ENCODE measurements at regions not wholly inside any gene's neighbourhood (a gene's known extent, or its start where the extent isn't known, plus 50 kb on each side); places are given as distances from the start of the nearest gene placed in this dataset.

DNA sequence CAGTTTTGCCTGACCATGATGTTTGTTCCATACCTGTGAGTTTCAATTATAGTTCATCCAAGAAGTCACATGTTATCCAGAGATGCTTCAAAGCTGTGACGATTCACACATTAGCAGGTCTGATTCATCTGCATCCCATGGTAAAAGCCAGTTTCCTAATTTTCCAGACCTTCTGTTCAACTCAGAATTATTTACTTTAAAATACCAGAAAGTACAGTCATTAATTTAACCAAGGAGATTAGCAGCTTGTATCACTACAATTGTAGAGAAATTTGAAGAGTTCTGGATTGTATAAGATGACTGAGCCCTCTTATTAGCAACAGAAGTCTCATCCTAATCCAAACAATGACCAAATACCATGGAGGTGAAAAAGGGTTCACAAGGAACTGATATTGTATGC is 76.1 kb upstream of the THBS1 start:
- TF ChIP-seq POLR2A (IDR thresholded peaks at IDR 0.05; ENCODE audit: control extremely low read depth in 1 of 2, low read depth in 2 of 2, low read length in 2 of 2) (no peak), EZH2 (IDR thresholded peaks at IDR 0.05; ENCODE audit: low read depth, low read length, severe bottlenecking) (no peak), EP300 (IDR thresholded peaks at IDR 0.05; ENCODE audit: borderline replicate concordance in 1 of 2, low read depth in 2 of 2, low read length in 2 of 2) (no peak), SIN3A (conservative IDR thresholded peaks at IDR 0.05 in 1 of 2, IDR thresholded peaks at IDR 0.05 in 1 of 2; ENCODE audit: low read depth in 1 of 2, low read length in 2 of 2) (no peak), PHF8 (conservative IDR thresholded peaks at IDR 0.05; ENCODE audit: low read depth, low read length) (no peak), JUN (IDR thresholded peaks at IDR 0.05; ENCODE audit: low read depth, low read length) (no peak), RAD21 (IDR thresholded peaks at IDR 0.05 in 1 of 2, conservative IDR thresholded peaks at IDR 0.05 in 1 of 2; ENCODE audit: low read depth in 2 of 2, low read length in 2 of 2) (no peak), CBX8 (IDR thresholded peaks at IDR 0.05; ENCODE audit: borderline replicate concordance, low read depth, low read length) (no peak)
- TF ChIP-seq, protein P1, sequence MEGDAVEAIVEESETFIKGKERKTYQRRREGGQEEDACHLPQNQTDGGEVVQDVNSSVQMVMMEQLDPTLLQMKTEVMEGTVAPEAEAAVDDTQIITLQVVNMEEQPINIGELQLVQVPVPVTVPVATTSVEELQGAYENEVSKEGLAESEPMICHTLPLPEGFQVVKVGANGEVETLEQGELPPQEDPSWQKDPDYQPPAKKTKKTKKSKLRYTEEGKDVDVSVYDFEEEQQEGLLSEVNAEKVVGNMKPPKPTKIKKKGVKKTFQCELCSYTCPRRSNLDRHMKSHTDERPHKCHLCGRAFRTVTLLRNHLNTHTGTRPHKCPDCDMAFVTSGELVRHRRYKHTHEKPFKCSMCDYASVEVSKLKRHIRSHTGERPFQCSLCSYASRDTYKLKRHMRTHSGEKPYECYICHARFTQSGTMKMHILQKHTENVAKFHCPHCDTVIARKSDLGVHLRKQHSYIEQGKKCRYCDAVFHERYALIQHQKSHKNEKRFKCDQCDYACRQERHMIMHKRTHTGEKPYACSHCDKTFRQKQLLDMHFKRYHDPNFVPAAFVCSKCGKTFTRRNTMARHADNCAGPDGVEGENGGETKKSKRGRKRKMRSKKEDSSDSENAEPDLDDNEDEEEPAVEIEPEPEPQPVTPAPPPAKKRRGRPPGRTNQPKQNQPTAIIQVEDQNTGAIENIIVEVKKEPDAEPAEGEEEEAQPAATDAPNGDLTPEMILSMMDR (IDR thresholded peaks at IDR 0.05; ENCODE audit: control extremely low read depth in 1 of 3, insufficient read depth in 1 of 3, low read depth in 1 of 3, low read length in 3 of 3) = no peak
- TF ChIP-seq, protein P2, sequence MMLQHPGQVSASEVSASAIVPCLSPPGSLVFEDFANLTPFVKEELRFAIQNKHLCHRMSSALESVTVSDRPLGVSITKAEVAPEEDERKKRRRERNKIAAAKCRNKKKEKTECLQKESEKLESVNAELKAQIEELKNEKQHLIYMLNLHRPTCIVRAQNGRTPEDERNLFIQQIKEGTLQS (IDR thresholded peaks at IDR 0.05; ENCODE audit: insufficient read depth, low read depth, low read length) = no peak
- TF ChIP-seq, protein P3, sequence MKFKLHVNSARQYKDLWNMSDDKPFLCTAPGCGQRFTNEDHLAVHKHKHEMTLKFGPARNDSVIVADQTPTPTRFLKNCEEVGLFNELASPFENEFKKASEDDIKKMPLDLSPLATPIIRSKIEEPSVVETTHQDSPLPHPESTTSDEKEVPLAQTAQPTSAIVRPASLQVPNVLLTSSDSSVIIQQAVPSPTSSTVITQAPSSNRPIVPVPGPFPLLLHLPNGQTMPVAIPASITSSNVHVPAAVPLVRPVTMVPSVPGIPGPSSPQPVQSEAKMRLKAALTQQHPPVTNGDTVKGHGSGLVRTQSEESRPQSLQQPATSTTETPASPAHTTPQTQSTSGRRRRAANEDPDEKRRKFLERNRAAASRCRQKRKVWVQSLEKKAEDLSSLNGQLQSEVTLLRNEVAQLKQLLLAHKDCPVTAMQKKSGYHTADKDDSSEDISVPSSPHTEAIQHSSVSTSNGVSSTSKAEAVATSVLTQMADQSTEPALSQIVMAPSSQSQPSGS (IDR thresholded peaks at IDR 0.05; ENCODE audit: low read length) = no peak
- TF ChIP-seq, protein P4, sequence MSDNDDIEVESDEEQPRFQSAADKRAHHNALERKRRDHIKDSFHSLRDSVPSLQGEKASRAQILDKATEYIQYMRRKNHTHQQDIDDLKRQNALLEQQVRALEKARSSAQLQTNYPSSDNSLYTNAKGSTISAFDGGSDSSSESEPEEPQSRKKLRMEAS (IDR thresholded peaks at IDR 0.05) = no peak
